Fibroblast of pulmonary artery (primary cell): ENCODE measurements at regions not wholly inside any gene's neighbourhood (a gene's known extent, or its start where the extent isn't known, plus 50 kb on each side); places are given as distances from the start of the nearest gene placed in this dataset.

ENCODE experiments used
- DNase-seq: peaks from one replicate; pipeline ENCODE4 v3.0.0-alpha.2; 2010; ENCODE audit warnings: low read depth
- H3K4me3 ChIP-seq: replicated peaks from 2 replicates; pipeline ENCODE4 v1.5.1; 2011; ENCODE audit warnings: low read depth, mild to moderate bottlenecking, control low read depth, low read length, moderate library complexity
- TF ChIP-seq, protein P1 (sequence below): IDR thresholded peaks from 2 replicates; pipeline ENCODE4 v1.5.1; 2011; ENCODE audit warnings: mild to moderate bottlenecking, control low read depth, low read length, inconsistent platforms; ENCODE audit errors: missing control alignments

DNA sequence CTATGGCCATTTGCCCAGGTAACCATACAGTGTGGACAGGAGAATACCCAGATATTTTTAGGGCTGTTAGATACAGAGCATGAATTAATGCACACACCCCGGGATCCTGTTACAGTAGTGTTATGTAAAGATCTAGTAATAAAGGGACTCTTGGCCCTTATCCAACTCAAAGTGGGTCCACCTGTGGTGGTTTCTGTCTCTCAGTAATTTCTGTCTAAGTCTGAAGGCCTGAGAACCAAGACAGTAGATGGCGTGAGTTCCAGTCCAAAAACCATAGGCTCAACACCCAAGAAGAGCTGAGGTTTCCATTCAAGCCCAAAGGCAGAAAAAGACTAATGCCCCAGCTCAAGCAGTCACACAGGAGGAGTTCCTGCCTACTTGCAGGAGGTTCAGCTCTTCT is 277.7 kb downstream of the ZEB1 start:
- TF ChIP-seq, protein P1, sequence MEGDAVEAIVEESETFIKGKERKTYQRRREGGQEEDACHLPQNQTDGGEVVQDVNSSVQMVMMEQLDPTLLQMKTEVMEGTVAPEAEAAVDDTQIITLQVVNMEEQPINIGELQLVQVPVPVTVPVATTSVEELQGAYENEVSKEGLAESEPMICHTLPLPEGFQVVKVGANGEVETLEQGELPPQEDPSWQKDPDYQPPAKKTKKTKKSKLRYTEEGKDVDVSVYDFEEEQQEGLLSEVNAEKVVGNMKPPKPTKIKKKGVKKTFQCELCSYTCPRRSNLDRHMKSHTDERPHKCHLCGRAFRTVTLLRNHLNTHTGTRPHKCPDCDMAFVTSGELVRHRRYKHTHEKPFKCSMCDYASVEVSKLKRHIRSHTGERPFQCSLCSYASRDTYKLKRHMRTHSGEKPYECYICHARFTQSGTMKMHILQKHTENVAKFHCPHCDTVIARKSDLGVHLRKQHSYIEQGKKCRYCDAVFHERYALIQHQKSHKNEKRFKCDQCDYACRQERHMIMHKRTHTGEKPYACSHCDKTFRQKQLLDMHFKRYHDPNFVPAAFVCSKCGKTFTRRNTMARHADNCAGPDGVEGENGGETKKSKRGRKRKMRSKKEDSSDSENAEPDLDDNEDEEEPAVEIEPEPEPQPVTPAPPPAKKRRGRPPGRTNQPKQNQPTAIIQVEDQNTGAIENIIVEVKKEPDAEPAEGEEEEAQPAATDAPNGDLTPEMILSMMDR: no peak
- H3K4me3 ChIP-seq: no peak overlapping the region
- no peak for DNase-seq

DNA sequence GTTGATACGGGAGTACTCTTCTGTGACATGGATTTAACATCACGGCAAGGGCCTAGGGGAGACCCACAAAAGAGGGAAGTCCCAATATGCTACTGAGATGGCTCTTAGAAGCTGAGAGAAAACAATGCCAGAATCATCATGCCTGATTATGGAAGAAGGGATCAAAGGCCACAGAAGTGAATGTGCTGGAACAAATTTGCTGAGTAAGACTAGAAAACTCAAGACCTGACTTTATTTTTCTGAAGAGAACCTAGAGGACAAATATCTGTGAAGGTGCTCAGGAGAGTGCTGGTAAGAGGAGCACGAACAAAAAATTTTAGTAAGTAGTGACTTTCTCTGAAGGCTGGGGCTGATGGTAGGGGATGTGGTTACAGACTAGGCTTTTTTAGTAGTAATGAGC is 277.0 kb downstream of the ZEB1 start:
- no peak overlapping the region for H3K4me3 ChIP-seq
- no peak for DNase-seq
- TF ChIP-seq, protein P1: no peak

DNA sequence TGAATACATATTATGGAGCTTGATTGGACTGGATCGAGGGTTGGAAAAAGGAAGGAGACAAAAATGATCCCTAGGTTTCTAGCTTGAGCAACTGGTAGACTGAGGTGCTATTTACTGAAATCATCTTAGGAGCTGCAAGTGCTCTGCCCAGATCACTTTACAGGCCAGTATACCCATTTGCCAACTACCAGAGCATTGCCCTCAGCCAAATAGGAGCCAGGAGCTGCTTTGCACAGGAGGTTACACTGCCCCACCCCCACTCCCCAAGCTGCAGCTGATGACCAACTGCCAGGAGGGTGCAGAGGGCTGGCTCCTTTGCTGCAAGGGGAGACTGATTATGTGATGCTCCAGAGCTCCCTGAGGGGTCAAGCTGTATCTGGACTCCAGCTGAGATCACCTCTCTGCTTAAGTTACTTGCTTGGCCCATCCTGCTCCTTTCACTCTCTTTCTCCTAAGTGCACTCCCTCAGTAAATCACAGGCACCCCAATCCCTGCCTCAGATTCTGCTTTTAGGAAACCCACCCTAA is 275.4 kb downstream of the ZEB1 start:
- DNase-seq: no peak
- TF ChIP-seq, protein P1: no peak
- H3K4me3 ChIP-seq: no peak overlapping the region

DNA sequence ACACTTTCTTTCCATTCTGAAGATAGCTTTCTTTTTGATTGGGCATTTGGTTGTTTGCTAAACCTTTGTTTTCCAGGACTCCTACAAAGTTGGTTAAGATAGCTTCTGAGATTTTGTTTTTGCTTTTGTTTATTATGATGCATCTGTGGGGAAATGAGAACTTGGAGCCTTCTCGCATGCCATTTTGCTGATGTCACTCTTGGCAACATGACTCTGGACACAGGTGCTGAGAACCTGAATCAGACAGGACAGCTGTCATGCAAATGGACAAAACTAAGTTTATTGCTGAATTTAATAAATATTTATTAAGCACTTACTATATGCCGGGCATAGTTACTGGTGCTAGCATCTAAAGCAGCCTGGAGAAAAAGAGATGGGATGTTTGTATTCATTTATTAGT is 274.1 kb downstream of the ZEB1 start:
- TF ChIP-seq, protein P1: no peak
- no peak for DNase-seq

DNA sequence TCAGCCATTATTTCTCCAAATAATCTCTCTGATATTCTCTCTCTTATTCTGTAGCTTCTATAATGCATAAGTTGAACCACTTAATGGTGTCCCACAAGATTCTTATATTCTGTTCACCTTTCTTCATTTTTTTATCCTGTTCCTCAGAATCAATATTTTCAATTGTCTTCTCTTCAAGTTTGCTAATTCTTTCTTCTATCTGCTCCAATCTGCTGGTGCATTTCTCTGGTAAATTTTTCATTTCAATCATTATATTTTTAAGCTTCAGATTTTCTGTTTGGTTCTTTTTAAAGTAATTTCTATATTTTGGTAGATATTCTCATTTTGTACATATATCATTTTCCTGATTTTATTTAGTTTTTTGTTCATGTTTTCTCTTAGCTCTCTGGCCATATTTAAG is 272.6 kb downstream of the ZEB1 start:
- TF ChIP-seq, protein P1: no peak
- H3K4me3 ChIP-seq: no peak overlapping the region
- no peak for DNase-seq

More for the DNA sequence above, 274.1 kb downstream of the ZEB1 start:
- H3K4me3 ChIP-seq: no peak overlapping the region

DNA sequence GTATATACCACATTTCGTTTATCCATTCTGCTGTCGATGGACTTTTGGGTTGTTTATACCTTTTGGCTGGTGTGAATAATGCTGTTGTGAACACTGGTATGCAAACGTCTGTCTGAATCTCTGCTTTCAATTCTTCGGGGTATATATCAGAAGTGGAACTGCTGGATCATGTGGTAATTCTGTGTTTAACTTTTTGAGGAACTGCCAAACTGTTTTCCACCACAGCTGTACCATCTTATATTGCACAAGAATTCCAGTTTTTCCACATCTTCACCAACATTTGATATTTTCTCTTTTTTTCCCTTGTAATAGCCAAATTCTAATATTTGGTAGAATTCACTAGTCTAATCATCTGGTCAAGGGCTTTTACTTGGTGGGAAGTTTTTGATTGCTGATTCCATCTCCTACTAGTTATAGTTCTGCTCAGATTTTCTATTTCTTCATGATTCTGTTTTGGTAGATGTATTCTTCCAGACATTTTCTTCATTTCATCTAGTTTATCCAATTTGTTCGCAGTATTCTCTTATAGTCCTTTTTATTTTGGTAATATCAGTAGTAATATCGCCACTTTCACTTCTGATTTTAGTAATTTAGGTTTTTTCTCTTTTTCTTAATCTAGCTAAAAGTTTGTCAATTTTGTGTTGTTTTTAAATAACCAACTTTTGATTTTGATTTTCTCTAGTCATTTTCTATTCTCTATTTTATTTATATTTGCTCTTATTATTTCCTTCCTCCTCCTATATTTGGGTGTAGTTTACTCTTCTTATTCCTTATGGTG is 271.2 kb downstream of the ZEB1 start:
- H3K4me3 ChIP-seq: no peak overlapping the region
- DNase-seq: peak; percentile 17
- TF ChIP-seq, protein P1: no peak

DNA sequence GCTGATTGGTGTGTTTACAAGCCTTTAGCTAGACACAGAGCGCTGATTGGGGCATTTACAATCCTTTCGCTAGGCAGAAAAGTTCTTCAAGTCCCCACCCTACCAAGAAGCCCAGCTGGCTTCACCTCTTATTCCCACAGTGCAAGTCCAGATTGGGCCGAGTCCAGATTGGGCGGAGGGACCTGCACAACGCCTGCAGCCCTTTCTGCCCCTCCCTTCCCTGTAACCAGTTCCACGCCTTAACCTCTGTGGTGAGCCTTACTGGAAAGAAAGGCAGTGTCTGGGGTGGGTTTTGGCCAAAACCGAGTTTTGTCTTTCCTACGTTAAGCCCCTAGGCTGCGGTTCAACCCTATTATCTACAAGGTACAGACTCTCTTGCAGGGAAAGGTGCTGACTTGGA is 268.7 kb downstream of the ZEB1 start:
- no peak overlapping the region for H3K4me3 ChIP-seq
- no peak for DNase-seq
- TF ChIP-seq, protein P1: no peak
